Progenitor cell of endocrine pancreas (in vitro differentiated cells): ENCODE measurements at regions not wholly inside any gene's neighbourhood (a gene's known extent, or its start where the extent isn't known, plus 50 kb on each side); places are given as distances from the start of the nearest gene placed in this dataset.

ENCODE experiments used
- DNase-seq: peaks from one replicate; pipeline ENCODE4 v3.0.0; 2021; ENCODE audit warnings: low spot score; ENCODE audit not compliant: unreplicated experiment
- H3K27ac Mint-ChIP-seq: 2 replicates; pipeline ENCODE4 v1.8.0; 2021; ENCODE audit warnings: mild to moderate bottlenecking, moderate library complexity, mixed read lengths
- H3K27me3 Mint-ChIP-seq: 2 replicates; pipeline ENCODE4 v1.8.0; 2021; ENCODE audit warnings: mixed read lengths
- H3K36me3 Mint-ChIP-seq: 2 replicates; pipeline ENCODE4 v1.8.0; 2022; ENCODE audit warnings: mixed read lengths; ENCODE audit not compliant: insufficient read depth
- H3K4me1 Mint-ChIP-seq: 2 replicates; pipeline ENCODE4 v1.8.0; 2021; ENCODE audit warnings: low read depth, mixed read lengths
- H3K4me3 Mint-ChIP-seq: 2 replicates; pipeline ENCODE4 v1.8.0; 2021; ENCODE audit warnings: low read depth, mild to moderate bottlenecking, moderate library complexity, mixed read lengths
- H3K9me3 Mint-ChIP-seq: 2 replicates; pipeline ENCODE4 v1.8.0; 2021; ENCODE audit warnings: low read depth, mixed read lengths
- CTCF ChIP-seq: fragments of 200-600 bp; sonication (generic); IDR thresholded peaks from one replicate; pipeline ENCODE4 v1.5.0; 2021; ENCODE audit warnings: antibody characterized with exemption, mild to moderate bottlenecking; ENCODE audit not compliant: unreplicated experiment

GRCh38 chr3:105277656-105278055 is 89.1 kb upstream of the ALCAM start:
- Mint-ChIP-seq H3K27ac (no peak overlapping the region), H3K4me1 (no peaks in the 10 kb centered on the region), H3K27me3 (no peaks in the 10 kb centered on the region)

DNA sequence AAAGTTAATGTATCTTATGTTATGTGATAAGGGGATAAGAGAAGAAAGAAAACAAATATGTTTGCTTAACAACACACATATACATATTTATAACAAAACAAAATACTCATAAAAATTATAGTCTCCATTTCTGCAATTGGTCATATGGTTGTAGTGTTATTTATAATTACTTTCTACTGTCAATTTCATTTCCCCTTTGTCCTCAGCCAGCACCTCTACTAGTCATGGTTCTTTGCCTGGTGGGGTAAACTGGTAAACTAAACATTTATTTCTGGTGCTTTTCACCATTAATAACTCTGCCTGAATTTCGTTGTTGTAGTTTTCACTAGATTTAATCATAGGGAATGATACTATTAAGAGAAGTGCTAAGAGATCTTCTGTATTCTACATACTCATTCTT is 88.0 kb upstream of the ALCAM start:
- TF ChIP-seq CTCF = no peak
- Mint-ChIP-seq H3K9me3 (no peaks in the 10 kb centered on the region), H3K4me1 (no peaks in the 10 kb centered on the region), H3K27ac (no peak overlapping the region), H3K4me3 (no peak overlapping the region), H3K36me3 (no peaks in the 10 kb centered on the region), H3K27me3 (no peaks in the 10 kb centered on the region)
- DNase-seq = no peak

More at GRCh38 chr3:105277656-105278055, 89.1 kb upstream of the ALCAM start:
- no peaks in the 10 kb centered on the region for H3K9me3 Mint-ChIP-seq
- H3K36me3 Mint-ChIP-seq = no peaks in the 10 kb centered on the region
- no peak overlapping the region for H3K4me3 Mint-ChIP-seq
- DNase-seq = no peak
- no peak for TF ChIP-seq CTCF

DNA sequence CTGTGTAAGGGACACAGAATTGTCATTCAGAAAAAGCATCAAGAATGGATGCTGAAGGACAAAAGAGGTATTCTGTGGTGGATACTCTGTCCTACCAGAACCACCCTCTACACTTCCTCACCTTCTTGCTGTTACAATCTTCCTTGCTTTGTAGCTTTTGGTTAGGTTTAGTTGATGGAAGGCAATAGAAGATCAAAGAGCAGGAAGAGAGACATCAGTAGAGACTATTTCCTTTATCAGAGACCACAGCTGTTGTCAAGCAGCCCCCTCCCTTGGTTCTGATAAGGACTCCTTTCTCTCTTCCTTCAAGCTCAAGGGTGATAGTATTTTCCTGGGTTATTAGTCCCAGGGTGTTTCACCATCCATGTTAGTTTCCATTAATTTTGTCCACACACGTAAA is 84.7 kb upstream of the ALCAM start:
- no peak for TF ChIP-seq CTCF
- no peaks in the 10 kb centered on the region for H3K36me3 Mint-ChIP-seq

DNA sequence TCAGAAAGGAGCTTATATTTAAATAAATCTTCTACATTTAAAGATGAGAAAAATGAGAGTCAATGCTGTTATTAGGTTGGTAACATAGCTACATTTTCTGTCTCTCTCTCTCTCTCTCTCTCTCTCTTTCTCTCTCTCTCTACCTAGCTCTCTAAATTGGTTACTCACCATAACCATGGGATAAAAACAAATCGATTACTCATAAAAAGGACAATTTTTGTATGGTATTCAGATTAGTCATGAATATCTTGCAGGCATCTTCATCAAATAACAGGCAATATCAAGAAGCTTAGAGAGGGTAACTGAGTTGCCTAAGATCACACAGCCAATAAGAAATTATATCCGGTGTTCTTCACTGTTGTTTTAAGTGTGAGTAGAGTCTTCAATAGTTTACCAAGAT is 81.8 kb upstream of the ALCAM start:
- Mint-ChIP-seq H3K4me3 (no peak overlapping the region), H3K9me3 (peaks cover 1% of the 10 kb centered on the region), H3K27ac (no peak overlapping the region), H3K4me1 (no peaks in the 10 kb centered on the region), H3K36me3 (no peaks in the 10 kb centered on the region), H3K27me3 (no peaks in the 10 kb centered on the region)
- no peak for TF ChIP-seq CTCF
- no peak for DNase-seq

More for the DNA sequence above, 84.7 kb upstream of the ALCAM start:
- no peaks in the 10 kb centered on the region for H3K4me1 Mint-ChIP-seq
- DNase-seq = no peak
- H3K4me3 Mint-ChIP-seq = no peak overlapping the region
- no peak overlapping the region for H3K27ac Mint-ChIP-seq
- no peaks in the 10 kb centered on the region for H3K27me3 Mint-ChIP-seq
- no peaks in the 10 kb centered on the region for H3K9me3 Mint-ChIP-seq

DNA sequence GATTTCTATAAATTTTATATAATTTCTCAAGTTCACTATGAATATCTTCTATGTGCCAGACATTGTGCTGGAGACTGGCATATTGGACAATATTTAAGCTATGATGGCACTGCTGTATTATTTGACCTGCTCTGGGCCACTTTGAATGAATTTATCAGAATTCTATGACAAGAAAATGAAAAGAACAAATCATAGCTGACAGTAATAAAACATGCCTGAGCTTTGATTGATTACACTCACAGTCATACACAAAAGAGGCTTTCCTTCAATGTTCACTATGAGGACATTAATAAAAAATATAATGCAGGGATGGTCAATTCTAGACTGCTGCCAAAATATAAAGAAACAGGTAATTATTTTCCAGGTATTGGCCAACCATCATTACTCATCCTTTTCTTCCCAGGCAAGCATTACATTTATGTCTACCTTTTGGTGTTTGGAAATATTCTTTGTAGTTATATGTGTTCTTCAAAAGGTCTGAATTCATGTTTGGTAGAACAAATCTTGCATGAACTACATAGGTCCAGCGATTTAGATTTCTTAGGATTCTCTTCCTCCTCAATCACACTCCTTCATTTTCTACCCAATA is 81.0 kb upstream of the ALCAM start:
- Mint-ChIP-seq H3K4me1 (no peaks in the 10 kb centered on the region), H3K27ac (no peak overlapping the region), H3K9me3 (peaks cover 4% of the 10 kb centered on the region), H3K36me3 (no peaks in the 10 kb centered on the region), H3K27me3 (no peaks in the 10 kb centered on the region), H3K4me3 (no peak overlapping the region)
- no peak for TF ChIP-seq CTCF
- DNase-seq = no peak
